GM21526 (cell line): ENCODE measurements at regions not wholly inside any gene's neighbourhood (a gene's known extent, or its start where the extent isn't known, plus 50 kb on each side); places are given as distances from the start of the nearest gene placed in this dataset.
"Not testable (repeated sequence)": the region's sequence is repeated elsewhere in the genome, so short reads cannot be mapped to it uniquely, and the experiment has no call there.

Experiments used
- ATAC-seq: cut with Tn5 transposase; IDR thresholded peaks from one replicate; pipeline ENCODE4 v1.9.1; 2021; ENCODE audit warnings: moderate library complexity; ENCODE audit not compliant: unreplicated experiment, low FRiP score

GRCh38 chr3:87120236-87120635 is 106.9 kb upstream of the CHMP2B start:
- ATAC-seq, result no peak

GRCh38 chr3:87109465-87109864 is 117.6 kb upstream of the CHMP2B start:
- no peak for ATAC-seq

- no peak for ATAC-seq
Observed at GRCh38 chr3:87101861-87102625, 111.1 kb upstream of the VGLL3 start.

- not testable (repeated sequence) for ATAC-seq
Observed at GRCh38 chr3:87097733-87098132, 106.8 kb upstream of the VGLL3 start.

- ATAC-seq, result no peak
Observed at GRCh38 chr3:87090631-87091030, 99.7 kb upstream of the VGLL3 start.

GRCh38 chr3:87088993-87089841 is 98.3 kb upstream of the VGLL3 start:
- ATAC-seq, result no peak

GRCh38 chr3:87088430-87088992 is 97.6 kb upstream of the VGLL3 start:
- no peak for ATAC-seq

GRCh38 chr3:87084868-87085267 is 93.9 kb upstream of the VGLL3 start:
- no peak for ATAC-seq

- no peak for ATAC-seq
Observed at GRCh38 chr3:87082796-87083440, 92.0 kb upstream of the VGLL3 start.

- ATAC-seq, result no peak
Observed at GRCh38 chr3:87077355-87077754, 86.4 kb upstream of the VGLL3 start.

GRCh38 chr3:87076946-87077345 is 86.0 kb upstream of the VGLL3 start:
- no peak for ATAC-seq

- ATAC-seq, result no peak
Observed at GRCh38 chr3:87073496-87074145, 82.7 kb upstream of the VGLL3 start.

GRCh38 chr3:87072446-87072845 is 81.5 kb upstream of the VGLL3 start:
- ATAC-seq, result no peak

- no peak for ATAC-seq
Observed at GRCh38 chr3:87069971-87070370, 79.0 kb upstream of the VGLL3 start.

- ATAC-seq, result no peak
Observed at GRCh38 chr3:87069021-87069420, 78.1 kb upstream of the VGLL3 start.

GRCh38 chr3:87062685-87063084 is 71.7 kb upstream of the VGLL3 start:
- no peak for ATAC-seq

GRCh38 chr3:87057474-87057873 is 66.5 kb upstream of the VGLL3 start:
- no peak for ATAC-seq

GRCh38 chr3:87053553-87053952 is 62.6 kb upstream of the VGLL3 start:
- ATAC-seq, result no peak

- no peak for ATAC-seq
Observed at GRCh38 chr3:87052499-87053260, 61.7 kb upstream of the VGLL3 start.

GRCh38 chr3:87047852-87048251 is 56.9 kb upstream of the VGLL3 start:
- no peak for ATAC-seq
